ENCODE measurements at regions not wholly inside any gene's neighbourhood (a gene's known extent, or its start where the extent isn't known, plus 50 kb on each side); places are given as distances from the start of the nearest gene placed in this dataset.

DNA sequence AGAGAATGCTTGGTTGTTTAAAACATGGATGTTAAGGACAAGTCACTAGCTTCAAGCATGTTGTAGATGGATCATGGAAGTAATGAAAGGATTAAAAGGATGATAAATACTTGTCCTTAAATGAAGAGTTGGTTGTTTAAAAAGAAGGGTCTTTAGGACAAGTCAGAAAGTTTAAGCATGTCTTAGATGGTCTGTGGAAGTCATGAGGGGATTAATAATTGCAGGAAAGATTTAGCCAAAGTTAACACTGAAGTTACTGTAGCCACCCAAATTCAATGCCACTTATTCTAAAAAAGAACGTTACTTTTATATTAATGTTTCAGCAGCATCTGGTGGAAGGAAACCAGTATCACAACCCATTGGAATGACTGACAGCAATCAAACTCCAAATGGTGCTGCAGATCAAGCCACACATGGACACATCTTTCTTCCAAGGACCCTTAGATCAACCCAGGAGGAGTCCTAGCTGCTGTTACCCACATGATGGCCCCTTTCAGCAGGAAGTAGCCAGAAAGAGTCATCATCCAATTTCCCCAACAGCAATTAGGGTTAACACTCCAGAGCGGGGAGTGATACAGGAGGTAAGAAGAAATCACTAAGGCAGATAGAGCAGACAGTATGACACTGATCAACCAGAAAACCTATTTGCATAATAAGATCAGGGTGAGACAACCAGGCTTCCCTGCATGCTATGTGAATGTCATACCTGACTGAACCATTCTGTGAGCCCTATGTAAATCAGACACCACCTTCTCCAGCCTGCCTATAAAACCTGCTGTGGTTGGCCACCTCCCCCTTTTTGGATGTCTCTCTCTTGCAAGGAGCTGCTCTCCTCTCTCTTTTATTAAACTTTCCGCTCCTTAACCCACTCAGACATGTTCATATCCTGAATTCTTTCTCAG lies 88.4 kb upstream of the GNAZ start:
- TF ChIP-seq EZH2phosphoT487 (IDR thresholded peaks at IDR 0.05; ENCODE audit: borderline replicate concordance, low read depth, low read length) = no peak
- POLR2A ChIA-PET = interaction anchor here (0.6 kb wide), 1 partner anchor 1976 kb away, joined by 3 read pairs; no protein-coding TSS in a partner anchor
- H3K9me2 ChIP-seq (ENCODE audit: insufficient read depth, low read length) = no peaks in the 10 kb centered on the region
- DNase-seq (ENCODE audit: low spot score) = peak; percentile 19
- no peak overlapping the region for H3K4me3 ChIP-seq (ENCODE audit: low read depth, low read length, poor library complexity, severe bottlenecking)
- intact Hi-C loops (cut with micrococcal nuclease; ENCODE audit: unreplicated experiment) = no loop called here
- peaks cover 47% of the 10 kb centered on the region; the same call in 1 of the 2 replicates for H3K9me3 ChIP-seq (ENCODE audit: low read length)
- CTCF ChIA-PET (ENCODE audit: unreplicated experiment) = interaction anchor here (0.5 kb wide), 1 partner anchor 109 kb away, joined by 3 read pairs; no protein-coding TSS in a partner anchor
- no TSS peak for BruUV-seq (replicated peaks)
- H3K79me2 ChIP-seq (ENCODE audit: insufficient read depth, low read depth, low read length) = no peaks in the 10 kb centered on the region
- H3K4me2 ChIP-seq (ENCODE audit: low read length) = no peak overlapping the region
- H3K36me3 ChIP-seq (ENCODE audit: insufficient read depth, low read length) = peaks cover 39% of the 10 kb centered on the region
- no peaks in the 10 kb centered on the region for H3K4me1 ChIP-seq (ENCODE audit: insufficient read depth, low read length, poor library complexity, severe bottlenecking)
- H2AFZ ChIP-seq (ENCODE audit: low read length) = no peak overlapping the region
- no peaks in the 10 kb centered on the region for H4K20me1 ChIP-seq (ENCODE audit: insufficient read depth, low read length)
- H3K27ac ChIP-seq (ENCODE audit: low read depth, low read length, poor library complexity, severe bottlenecking) = no peak overlapping the region

DNA sequence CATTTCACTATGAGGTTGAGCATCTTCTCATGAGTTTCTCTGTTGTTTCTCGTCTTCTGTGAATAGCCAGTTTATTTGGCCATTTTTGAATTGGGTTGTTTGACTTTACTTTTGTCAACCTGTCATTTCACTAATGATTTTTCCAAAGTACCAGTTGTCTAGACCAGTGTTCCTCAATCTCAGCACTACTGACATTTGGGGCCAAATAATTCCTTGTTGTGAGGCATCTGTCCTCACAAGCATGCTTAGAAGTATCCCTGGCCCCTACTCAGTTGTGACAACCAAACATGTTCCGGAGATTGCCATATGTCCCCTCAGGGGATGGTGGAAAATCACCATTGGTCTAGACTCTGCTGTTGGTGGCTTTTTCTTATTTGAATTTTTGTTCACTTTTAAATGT lies 87.7 kb upstream of the GNAZ start:
- BruUV-seq (replicated peaks) = no TSS peak
- Histone ChIP-seq H2AFZ (ENCODE audit: low read length) (no peak overlapping the region), H3K4me1 (ENCODE audit: insufficient read depth, low read length, poor library complexity, severe bottlenecking) (no peaks in the 10 kb centered on the region)

DNA sequence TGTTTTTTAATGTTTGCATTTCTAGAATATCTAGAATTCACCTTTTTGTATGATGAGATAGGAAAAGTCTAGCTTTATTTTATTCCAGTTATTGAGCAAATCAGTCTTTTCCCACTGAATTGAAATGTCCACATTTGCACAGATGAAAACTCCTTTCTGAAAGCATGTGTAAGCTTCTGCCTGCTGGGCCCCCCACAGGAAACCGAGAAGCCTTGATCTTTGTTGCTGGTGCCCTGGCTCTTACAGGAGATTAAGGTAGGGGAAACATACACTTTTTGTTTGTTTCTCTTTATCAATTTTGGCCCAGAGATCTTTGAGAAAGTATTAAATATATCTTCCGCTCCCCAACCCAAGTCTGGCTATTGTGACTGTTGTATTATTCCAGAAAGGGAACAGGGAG lies 87.2 kb upstream of the GNAZ start:
- Histone ChIP-seq H2AFZ (ENCODE audit: low read length) (no peak overlapping the region), H3K27ac (ENCODE audit: low read depth, low read length, poor library complexity, severe bottlenecking) (no peak overlapping the region), H3K9me2 (ENCODE audit: insufficient read depth, low read length) (no peaks in the 10 kb centered on the region), H3K4me3 (ENCODE audit: low read depth, low read length, poor library complexity, severe bottlenecking) (no peak overlapping the region), H3K9me3 (ENCODE audit: low read length) (peaks cover 47% of the 10 kb centered on the region; the same call in 1 of the 2 replicates), H3K79me2 (ENCODE audit: insufficient read depth, low read depth, low read length) (no peaks in the 10 kb centered on the region), H4K20me1 (ENCODE audit: insufficient read depth, low read length) (no peaks in the 10 kb centered on the region), H3K4me1 (ENCODE audit: insufficient read depth, low read length, poor library complexity, severe bottlenecking) (no peaks in the 10 kb centered on the region), H3K4me2 (ENCODE audit: low read length) (no peak overlapping the region), H3K36me3 (ENCODE audit: insufficient read depth, low read length) (peaks cover 39% of the 10 kb centered on the region)
- BruUV-seq (replicated peaks) = no TSS peak
- POLR2A ChIA-PET = no interaction called here
- CTCF ChIA-PET (ENCODE audit: unreplicated experiment) = no interaction called here
- TF ChIP-seq, protein P1, sequence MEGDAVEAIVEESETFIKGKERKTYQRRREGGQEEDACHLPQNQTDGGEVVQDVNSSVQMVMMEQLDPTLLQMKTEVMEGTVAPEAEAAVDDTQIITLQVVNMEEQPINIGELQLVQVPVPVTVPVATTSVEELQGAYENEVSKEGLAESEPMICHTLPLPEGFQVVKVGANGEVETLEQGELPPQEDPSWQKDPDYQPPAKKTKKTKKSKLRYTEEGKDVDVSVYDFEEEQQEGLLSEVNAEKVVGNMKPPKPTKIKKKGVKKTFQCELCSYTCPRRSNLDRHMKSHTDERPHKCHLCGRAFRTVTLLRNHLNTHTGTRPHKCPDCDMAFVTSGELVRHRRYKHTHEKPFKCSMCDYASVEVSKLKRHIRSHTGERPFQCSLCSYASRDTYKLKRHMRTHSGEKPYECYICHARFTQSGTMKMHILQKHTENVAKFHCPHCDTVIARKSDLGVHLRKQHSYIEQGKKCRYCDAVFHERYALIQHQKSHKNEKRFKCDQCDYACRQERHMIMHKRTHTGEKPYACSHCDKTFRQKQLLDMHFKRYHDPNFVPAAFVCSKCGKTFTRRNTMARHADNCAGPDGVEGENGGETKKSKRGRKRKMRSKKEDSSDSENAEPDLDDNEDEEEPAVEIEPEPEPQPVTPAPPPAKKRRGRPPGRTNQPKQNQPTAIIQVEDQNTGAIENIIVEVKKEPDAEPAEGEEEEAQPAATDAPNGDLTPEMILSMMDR (conservative IDR thresholded peaks at IDR 0.05; ENCODE audit: low read length) = no peak
- TF ChIP-seq EZH2phosphoT487 (IDR thresholded peaks at IDR 0.05; ENCODE audit: borderline replicate concordance, low read depth, low read length) = no peak
- no peak for DNase-seq (ENCODE audit: low spot score)
- intact Hi-C loops (cut with micrococcal nuclease; ENCODE audit: unreplicated experiment) = no loop called here

More for the DNA sequence above, 87.7 kb upstream of the GNAZ start:
- H3K9me2 ChIP-seq (ENCODE audit: insufficient read depth, low read length) = no peaks in the 10 kb centered on the region
- H3K27ac ChIP-seq (ENCODE audit: low read depth, low read length, poor library complexity, severe bottlenecking) = no peak overlapping the region
- H3K4me3 ChIP-seq (ENCODE audit: low read depth, low read length, poor library complexity, severe bottlenecking) = no peak overlapping the region
- POLR2A ChIA-PET = no interaction called here
- H3K9me3 ChIP-seq (ENCODE audit: low read length) = peaks cover 47% of the 10 kb centered on the region; the same call in 1 of the 2 replicates
- CTCF ChIA-PET (ENCODE audit: unreplicated experiment) = no interaction called here
- intact Hi-C loops (cut with micrococcal nuclease; ENCODE audit: unreplicated experiment) = no loop called here
- no peaks in the 10 kb centered on the region for H4K20me1 ChIP-seq (ENCODE audit: insufficient read depth, low read length)
- TF ChIP-seq EZH2phosphoT487 (IDR thresholded peaks at IDR 0.05; ENCODE audit: borderline replicate concordance, low read depth, low read length) = no peak
- TF ChIP-seq, protein P1 (conservative IDR thresholded peaks at IDR 0.05; ENCODE audit: low read length) = no peak
- peaks cover 39% of the 10 kb centered on the region for H3K36me3 ChIP-seq (ENCODE audit: insufficient read depth, low read length)
- no peaks in the 10 kb centered on the region for H3K79me2 ChIP-seq (ENCODE audit: insufficient read depth, low read depth, low read length)
- H3K4me2 ChIP-seq (ENCODE audit: low read length) = no peak overlapping the region
- DNase-seq (ENCODE audit: low spot score) = no peak
